22Rv1 (cell line): ENCODE measurements at regions not wholly inside any gene's neighbourhood (a gene's known extent, or its start where the extent isn't known, plus 50 kb on each side); places are given as distances from the start of the nearest gene placed in this dataset.
"Not testable (repeated sequence)": the region's sequence is repeated elsewhere in the genome, so short reads cannot be mapped to it uniquely, and the experiment has no call there.

ENCODE experiments used
- H3K27ac ChIP-seq: fragments of 450-650 bp; 2 replicates; pipeline ENCODE4 v1.5.1; 2017
- CTCF ChIP-seq: fragments of 450-650 bp; IDR thresholded peaks from 2 replicates; pipeline ENCODE4 v1.5.1; 2017; ENCODE audit warnings: mild to moderate bottlenecking
- ZFX ChIP-seq: fragments of 450-650 bp; IDR thresholded peaks from 2 replicates; pipeline ENCODE4 v1.6.1; 2017; ENCODE audit warnings: antibody characterized with exemption, borderline replicate concordance

- H3K27ac ChIP-seq, result no peak overlapping the region
Measured at GRCh38 chr9:15070716-15071115, 160.5 kb upstream of the FREM1 start.

GRCh38 chr9:15069106-15069505, 158.9 kb upstream of the FREM1 start:
- TF ChIP-seq CTCF, result no peak
- no peak for TF ChIP-seq ZFX
- no peak overlapping the region for H3K27ac ChIP-seq

More at GRCh38 chr9:15070716-15071115, 160.5 kb upstream of the FREM1 start:
- TF ChIP-seq CTCF (no peak), ZFX (no peak)

- TF ChIP-seq CTCF, result no peak
- no peak for TF ChIP-seq ZFX
- H3K27ac ChIP-seq, result no peak overlapping the region
Measured at GRCh38 chr9:15068261-15068660, 158.0 kb upstream of the FREM1 start.

GRCh38 chr9:15059003-15059402, 148.8 kb upstream of the FREM1 start:
- no peak for TF ChIP-seq ZFX
- TF ChIP-seq CTCF, result no peak
- no peak overlapping the region for H3K27ac ChIP-seq

GRCh38 chr9:15058236-15058635, 148.0 kb upstream of the FREM1 start:
- no peak overlapping the region for H3K27ac ChIP-seq
- TF ChIP-seq CTCF (no peak), ZFX (no peak)

- H3K27ac ChIP-seq, result not testable (repeated sequence)
- TF ChIP-seq CTCF, result peak; percentile 17
Measured at GRCh38 chr9:15055284-15055683, 145.1 kb upstream of the FREM1 start.

GRCh38 chr9:15048772-15049171, 138.5 kb upstream of the FREM1 start:
- no peak overlapping the region for H3K27ac ChIP-seq
- TF ChIP-seq CTCF (no peak), ZFX (no peak)
